HL-60 (cell line): ENCODE measurements at regions not wholly inside any gene's neighbourhood (a gene's known extent, or its start where the extent isn't known, plus 50 kb on each side); places are given as distances from the start of the nearest gene placed in this dataset.

ENCODE experiments used
- DNase-seq, 2 experiments: peaks; one replicate each; pipeline ENCODE4 v3.0.0-alpha.2; 2010 to 2020; ENCODE audit warnings: low read depth in 1 of 2, low spot score in 1 of 2
- H3K27ac ChIP-seq: fragments of 250-450 bp; sonication (Bioruptor Pico); replicated peaks from 2 replicates; pipeline ENCODE4 v1.5.1; 2020; ENCODE audit warnings: mild to moderate bottlenecking, moderate library complexity
- H3K27me3 ChIP-seq: fragments of 250-450 bp; sonication (Bioruptor Pico); 2 replicates; pipeline ENCODE4 v1.5.1; 2021; ENCODE audit warnings: mild to moderate bottlenecking, moderate library complexity; ENCODE audit not compliant: insufficient read depth, poor library complexity, severe bottlenecking
- H3K4me3 ChIP-seq: replicated peaks from 2 replicates; pipeline ENCODE4 v1.5.1; 2011; ENCODE audit warnings: mild to moderate bottlenecking, control low read depth, low read length; ENCODE audit not compliant: insufficient read depth
- GABPA ChIP-seq: IDR thresholded peaks from 2 replicates; pipeline ENCODE4 v1.6.1; 2012; ENCODE audit warnings: low read depth
- POLR2AphosphoS5 ChIP-seq: IDR thresholded peaks from 2 replicates; pipeline ENCODE4 v1.6.1; 2012; ENCODE audit warnings: low read depth
- REST ChIP-seq: IDR thresholded peaks from 2 replicates; pipeline ENCODE4 v1.6.1; 2012; ENCODE audit warnings: low read depth; ENCODE audit not compliant: insufficient replicate concordance
- SPI1 ChIP-seq: IDR thresholded peaks from 2 replicates; pipeline ENCODE4 v1.6.1; 2012; ENCODE audit warnings: low read depth, mild to moderate bottlenecking, borderline replicate concordance
- TF ChIP-seq, protein P1 (sequence below): IDR thresholded peaks from one replicate; pipeline ENCODE4 v1.5.1; 2011; ENCODE audit warnings: low read length, control low read depth, inconsistent platforms; ENCODE audit not compliant: insufficient read depth

- TF ChIP-seq POLR2AphosphoS5: no peak
- no peak for TF ChIP-seq REST
- no peak for TF ChIP-seq SPI1
- TF ChIP-seq, protein P1, sequence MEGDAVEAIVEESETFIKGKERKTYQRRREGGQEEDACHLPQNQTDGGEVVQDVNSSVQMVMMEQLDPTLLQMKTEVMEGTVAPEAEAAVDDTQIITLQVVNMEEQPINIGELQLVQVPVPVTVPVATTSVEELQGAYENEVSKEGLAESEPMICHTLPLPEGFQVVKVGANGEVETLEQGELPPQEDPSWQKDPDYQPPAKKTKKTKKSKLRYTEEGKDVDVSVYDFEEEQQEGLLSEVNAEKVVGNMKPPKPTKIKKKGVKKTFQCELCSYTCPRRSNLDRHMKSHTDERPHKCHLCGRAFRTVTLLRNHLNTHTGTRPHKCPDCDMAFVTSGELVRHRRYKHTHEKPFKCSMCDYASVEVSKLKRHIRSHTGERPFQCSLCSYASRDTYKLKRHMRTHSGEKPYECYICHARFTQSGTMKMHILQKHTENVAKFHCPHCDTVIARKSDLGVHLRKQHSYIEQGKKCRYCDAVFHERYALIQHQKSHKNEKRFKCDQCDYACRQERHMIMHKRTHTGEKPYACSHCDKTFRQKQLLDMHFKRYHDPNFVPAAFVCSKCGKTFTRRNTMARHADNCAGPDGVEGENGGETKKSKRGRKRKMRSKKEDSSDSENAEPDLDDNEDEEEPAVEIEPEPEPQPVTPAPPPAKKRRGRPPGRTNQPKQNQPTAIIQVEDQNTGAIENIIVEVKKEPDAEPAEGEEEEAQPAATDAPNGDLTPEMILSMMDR: no peak
- no peak for TF ChIP-seq GABPA
- Histone ChIP-seq H3K27ac (no peak overlapping the region), H3K4me3 (no peak overlapping the region), H3K27me3 (no peaks in the 10 kb centered on the region)
- DNase-seq: no peak
These were observed 84.5 kb upstream of the EGLN3 start for GRCh38 chr14:34035177-34035933.

DNA sequence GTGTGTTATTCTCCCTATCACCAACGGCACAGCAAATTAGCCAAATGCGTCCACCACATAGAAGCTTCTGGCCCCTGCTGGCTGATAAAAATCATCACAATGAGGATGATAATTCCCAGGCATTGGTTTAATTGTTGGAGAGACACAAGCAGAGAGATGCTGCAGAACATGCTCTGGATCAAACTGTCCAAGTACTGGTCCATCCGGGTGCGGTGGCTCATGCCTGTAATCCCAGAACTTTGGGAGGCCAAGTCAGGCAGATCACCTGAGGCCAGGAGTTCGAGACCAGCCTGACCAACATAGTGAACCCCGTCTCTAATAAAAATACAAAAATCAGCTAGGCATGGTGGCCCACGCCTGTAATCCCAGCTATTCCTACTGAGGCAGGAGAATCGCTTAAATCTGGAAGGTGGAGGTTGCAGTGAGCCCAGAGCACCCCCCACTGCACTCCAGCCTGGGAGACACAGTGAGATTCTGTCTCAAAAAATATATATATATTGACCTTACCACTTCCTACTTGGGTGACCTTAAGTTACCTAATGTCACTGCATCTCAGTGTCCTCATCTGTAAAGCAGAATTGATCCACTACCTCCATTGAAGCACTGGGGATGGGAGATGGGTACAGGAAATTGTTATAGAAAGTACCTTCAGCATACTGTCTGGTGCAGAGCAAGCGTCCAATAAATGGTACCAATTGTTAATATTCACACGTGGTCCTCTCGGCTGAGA is 83.7 kb upstream of the EGLN3 start:
- Histone ChIP-seq H3K27me3 (no peaks in the 10 kb centered on the region), H3K4me3 (no peak overlapping the region), H3K27ac (no peak overlapping the region)
- no peak for DNase-seq
- TF ChIP-seq POLR2AphosphoS5 (no peak), SPI1 (no peak), GABPA (no peak), REST (no peak)
- TF ChIP-seq, protein P1: no peak

GRCh38 chr14:34032720-34033119 is 81.8 kb upstream of the EGLN3 start:
- H3K27me3 ChIP-seq: no peaks in the 10 kb centered on the region
- H3K27ac ChIP-seq: no peak overlapping the region
- H3K4me3 ChIP-seq: no peak overlapping the region
- no peak for TF ChIP-seq REST
- TF ChIP-seq, protein P1: no peak
- no peak for TF ChIP-seq SPI1
- TF ChIP-seq GABPA: no peak
- DNase-seq: no peak
